Caco-2 (cell line): ENCODE measurements at regions not wholly inside any gene's neighbourhood (a gene's known extent, or its start where the extent isn't known, plus 50 kb on each side); places are given as distances from the start of the nearest gene placed in this dataset.
A peak's percentile ranks its signal among the peaks of the same experiment; 100 is the strongest.

Experiments used
- BruUV-seq: library from RNA; stranded (reverse); fragments of 400-500 nt; replicated peaks from 2 replicates; lab custom pipeline; 2021; lab: Mats Ljungman, UMichigan
- CTCF ChIA-PET: fragments of 300-600 bp; sonication (Branson Sonifier 250); formaldehyde crosslinking; loops from one replicate; lab custom pipeline; 2022; ENCODE audit warnings: antibody characterized with exemption; lab: Charles Lee
- POLR2A ChIA-PET: fragments of 300-600 bp; sonication (Branson Sonifier 250); formaldehyde crosslinking; loops from one replicate; lab custom pipeline; 2022; ENCODE audit warnings: antibody characterized with exemption; lab: Charles Lee
- DNase-seq, 2 experiments: peaks; one replicate each; pipeline versions ENCODE4 v3.0.0 to v3.0.0-alpha.2; 2020 to 2022
- H3K27me3 ChIP-seq: replicated peaks from 2 replicates; pipeline ENCODE4 v1.6.0; 2011; ENCODE audit warnings: low read length; ENCODE audit not compliant: control insufficient read depth, insufficient read depth
- H3K36me3 ChIP-seq: 2 replicates; pipeline ENCODE4 v1.5.1; 2011; ENCODE audit warnings: low read length; ENCODE audit not compliant: control insufficient read depth, insufficient read depth
- H3K4me1 ChIP-seq: fragments of 250-450 bp; sonication (Bioruptor Pico); 2 replicates; pipeline ENCODE4 v1.5.1; 2020; ENCODE audit warnings: mild to moderate bottlenecking
- H3K4me3 ChIP-seq: 2 replicates; pipeline ENCODE4 v1.5.1; 2011; ENCODE audit warnings: low read depth, mild to moderate bottlenecking, control low read depth, low read length
- H3K9me3 ChIP-seq: fragments of 250-450 bp; sonication (Bioruptor Pico); 2 replicates; pipeline ENCODE4 v1.5.1; 2020; ENCODE audit warnings: mild to moderate bottlenecking, moderate library complexity
- H3K27ac Mint-ChIP-seq: one replicate; pipeline ENCODE4 v1.8.0; 2022; ENCODE audit warnings: mixed read lengths; ENCODE audit not compliant: unreplicated experiment
- H3K27me3 Mint-ChIP-seq: one replicate; pipeline ENCODE4 v1.8.0; 2022; ENCODE audit warnings: mixed read lengths; ENCODE audit not compliant: insufficient read depth, unreplicated experiment
- H3K36me3 Mint-ChIP-seq: one replicate; pipeline ENCODE4 v1.8.0; 2022; ENCODE audit warnings: mild to moderate bottlenecking, mixed read lengths; ENCODE audit not compliant: insufficient read depth, unreplicated experiment
- H3K4me1 Mint-ChIP-seq: one replicate; pipeline ENCODE4 v1.8.0; 2022; ENCODE audit warnings: low read depth, mixed read lengths; ENCODE audit not compliant: unreplicated experiment
- H3K4me3 Mint-ChIP-seq: one replicate; pipeline ENCODE4 v1.8.0; 2022; ENCODE audit warnings: mild to moderate bottlenecking, moderate library complexity, mixed read lengths; ENCODE audit not compliant: unreplicated experiment
- H3K9me3 Mint-ChIP-seq: one replicate; pipeline ENCODE4 v1.8.0; 2022; ENCODE audit warnings: mixed read lengths; ENCODE audit not compliant: unreplicated experiment
- CTCF ChIP-seq, 2 experiments: fragments of 200-600 bp in 1 of 2; IDR thresholded peaks; 1 replicate in 1 of 2; 2 replicates in 1 of 2; pipeline versions ENCODE4 v1.5.1 to v1.8.0; 2011 to 2022; ENCODE audit warnings: antibody characterized with exemption in 1 of 2, control low read depth in 1 of 2, inconsistent platforms in 1 of 2, low read depth in 1 of 2, low read length in 1 of 2, mild to moderate bottlenecking in 1 of 2, moderate library complexity in 1 of 2; ENCODE audit not compliant: insufficient read depth in 1 of 2, severe bottlenecking in 1 of 2, unreplicated experiment in 1 of 2
- intact Hi-C: fragments of 100-400 bp; cut with micrococcal nuclease; formaldehyde crosslinking; loops from one replicate; pipeline ENCODE4 v1.10.0; 2022; ENCODE audit not compliant: unreplicated experiment

DNA sequence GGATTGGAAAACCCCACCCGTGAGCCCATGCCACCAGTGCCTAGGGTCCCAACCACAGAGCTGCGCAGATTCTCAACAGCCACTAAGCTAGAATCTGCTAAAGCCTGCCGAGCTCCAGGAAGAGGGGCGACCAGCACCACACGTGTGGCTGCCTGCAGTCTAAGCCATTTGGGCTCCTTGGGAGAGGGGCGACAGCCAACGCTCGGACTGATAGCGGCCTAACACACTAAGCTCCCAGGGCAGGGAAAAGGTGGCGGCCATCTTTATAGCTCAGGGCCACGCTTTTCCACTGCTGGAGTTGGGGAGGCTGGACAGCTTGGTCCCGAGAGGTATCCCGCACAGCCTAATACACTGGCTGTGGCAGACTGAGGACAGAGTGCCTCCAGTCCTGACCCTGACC is 631.8 kb downstream of the CETN3 start:
- Mint-ChIP-seq H3K9me3 (peaks cover 63% of the 10 kb centered on the region), H3K4me3 (no peak overlapping the region), H3K27me3 (no peaks in the 10 kb centered on the region), H3K4me1 (no peaks in the 10 kb centered on the region), H3K27ac (no peak overlapping the region), H3K36me3 (no peaks in the 10 kb centered on the region)
- intact Hi-C loops: no loop called here
- no peak for DNase-seq
- CTCF ChIA-PET: no interaction called here
- no peak overlapping the region for H3K4me3 ChIP-seq
- no peaks in the 10 kb centered on the region for H3K36me3 ChIP-seq
- H3K9me3 ChIP-seq: peaks cover 5% of the 10 kb centered on the region; the same call in 1 of the 2 replicates
- no peaks in the 10 kb centered on the region for H3K4me1 ChIP-seq
- POLR2A ChIA-PET: no interaction called here
- BruUV-seq: no TSS peak
- no peak for TF ChIP-seq CTCF (IDR thresholded peaks at IDR 0.05; ENCODE audit: insufficient read depth in 1 of 2, low read depth in 1 of 2, low read length in 1 of 2, severe bottlenecking in 1 of 2, unreplicated experiment in 1 of 2)
- H3K27me3 ChIP-seq: no peaks in the 10 kb centered on the region

GRCh38 chr5:89769975-89770374 is 639.6 kb downstream of the CETN3 start:
- no peaks in the 10 kb centered on the region for H3K36me3 Mint-ChIP-seq
- BruUV-seq: no TSS peak
- Histone ChIP-seq H3K36me3 (no peaks in the 10 kb centered on the region), H3K4me1 (no peaks in the 10 kb centered on the region), H3K4me3 (no peak overlapping the region), H3K9me3 (no peaks in the 10 kb centered on the region), H3K27me3 (no peaks in the 10 kb centered on the region)
- no peak overlapping the region for H3K27ac Mint-ChIP-seq
- ChIA-PET POLR2A (no interaction called here), CTCF (no interaction called here)
- no peaks in the 10 kb centered on the region for H3K9me3 Mint-ChIP-seq
- intact Hi-C loops: no loop called here
- H3K4me1 Mint-ChIP-seq: no peaks in the 10 kb centered on the region
- DNase-seq: no peak
- no peak for TF ChIP-seq CTCF (IDR thresholded peaks at IDR 0.05; ENCODE audit: insufficient read depth in 1 of 2, low read depth in 1 of 2, low read length in 1 of 2, severe bottlenecking in 1 of 2, unreplicated experiment in 1 of 2)
- no peak overlapping the region for H3K4me3 Mint-ChIP-seq
- no peaks in the 10 kb centered on the region for H3K27me3 Mint-ChIP-seq

DNA sequence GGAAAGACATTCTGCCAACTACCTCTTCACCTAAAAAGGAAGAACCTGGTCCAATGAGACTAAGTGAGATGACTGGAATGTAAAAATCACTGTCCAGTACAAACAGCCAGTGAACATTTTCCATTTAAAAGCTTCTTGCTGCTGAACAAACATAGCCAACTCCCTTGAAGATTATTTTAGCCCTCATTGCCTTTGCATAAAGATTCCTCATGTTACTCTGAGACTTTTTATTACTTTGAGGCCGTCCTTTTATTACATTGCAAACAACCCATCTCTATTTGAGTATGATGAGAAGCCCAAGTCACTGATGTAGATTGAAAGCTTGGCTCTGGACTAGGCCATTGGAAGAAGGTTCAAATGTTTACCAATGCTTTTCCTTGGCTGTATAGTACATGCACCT is 649.8 kb downstream of the CETN3 start:
- Histone ChIP-seq H3K9me3 (no peaks in the 10 kb centered on the region), H3K27me3 (no peaks in the 10 kb centered on the region; the same call in 1 of the 2 replicates), H3K36me3 (no peaks in the 10 kb centered on the region), H3K4me1 (0 out of 2 replicates have a peak, but pooled peaks cover 4% of the 10 kb centered on the region), H3K4me3 (no peak overlapping the region)
- Mint-ChIP-seq H3K36me3 (no peaks in the 10 kb centered on the region), H3K27me3 (peaks cover 3% of the 10 kb centered on the region), H3K9me3 (peaks cover 8% of the 10 kb centered on the region), H3K4me1 (no peaks in the 10 kb centered on the region), H3K4me3 (no peak overlapping the region), H3K27ac (no peak overlapping the region)
- intact Hi-C loops: no loop called here
- peak in 1 of 2 experiments; percentile 12 for DNase-seq
- no TSS peak for BruUV-seq
- no peak for TF ChIP-seq CTCF (IDR thresholded peaks at IDR 0.05; ENCODE audit: insufficient read depth in 1 of 2, low read depth in 1 of 2, low read length in 1 of 2, severe bottlenecking in 1 of 2, unreplicated experiment in 1 of 2)
- ChIA-PET POLR2A (no interaction called here), CTCF (no interaction called here)
